GM10266 (cell line): ENCODE measurements at regions not wholly inside any gene's neighbourhood (a gene's known extent, or its start where the extent isn't known, plus 50 kb on each side); places are given as distances from the start of the nearest gene placed in this dataset.
"Not testable (repeated sequence)": the region's sequence is repeated elsewhere in the genome, so short reads cannot be mapped to it uniquely, and the experiment has no call there.

ENCODE experiments used
- DNase-seq: peaks from one replicate; pipeline ENCODE4 v3.0.0; 2012; ENCODE audit errors: extremely low spot score
- TF ChIP-seq, protein P1 (sequence below): IDR thresholded peaks from 2 replicates; pipeline ENCODE4 v1.5.1; 2012; ENCODE audit warnings: mild to moderate bottlenecking, low read depth; ENCODE audit not compliant: control insufficient read depth, insufficient read depth; ENCODE audit errors: missing control alignments

DNA sequence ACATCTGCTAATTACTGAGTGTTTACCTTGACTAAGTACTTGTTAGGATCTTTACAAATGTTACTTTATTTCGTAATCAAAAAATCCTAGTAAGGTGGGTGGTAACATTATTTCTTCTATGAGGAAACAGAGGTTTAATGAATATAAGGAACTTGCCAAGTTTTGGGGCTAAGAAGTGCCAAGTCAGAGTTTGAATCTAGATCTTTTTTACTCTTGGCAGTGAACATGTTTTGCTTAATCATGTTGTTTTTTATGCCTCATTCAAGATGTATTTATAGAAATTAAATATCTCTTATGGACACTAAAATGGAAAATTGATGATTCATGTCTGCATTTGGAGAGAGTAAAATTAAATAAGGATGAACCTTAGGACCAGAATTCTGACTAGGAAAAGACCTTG is 393.7 kb downstream of the UTRN start:
- no peak for DNase-seq
- TF ChIP-seq, protein P1, sequence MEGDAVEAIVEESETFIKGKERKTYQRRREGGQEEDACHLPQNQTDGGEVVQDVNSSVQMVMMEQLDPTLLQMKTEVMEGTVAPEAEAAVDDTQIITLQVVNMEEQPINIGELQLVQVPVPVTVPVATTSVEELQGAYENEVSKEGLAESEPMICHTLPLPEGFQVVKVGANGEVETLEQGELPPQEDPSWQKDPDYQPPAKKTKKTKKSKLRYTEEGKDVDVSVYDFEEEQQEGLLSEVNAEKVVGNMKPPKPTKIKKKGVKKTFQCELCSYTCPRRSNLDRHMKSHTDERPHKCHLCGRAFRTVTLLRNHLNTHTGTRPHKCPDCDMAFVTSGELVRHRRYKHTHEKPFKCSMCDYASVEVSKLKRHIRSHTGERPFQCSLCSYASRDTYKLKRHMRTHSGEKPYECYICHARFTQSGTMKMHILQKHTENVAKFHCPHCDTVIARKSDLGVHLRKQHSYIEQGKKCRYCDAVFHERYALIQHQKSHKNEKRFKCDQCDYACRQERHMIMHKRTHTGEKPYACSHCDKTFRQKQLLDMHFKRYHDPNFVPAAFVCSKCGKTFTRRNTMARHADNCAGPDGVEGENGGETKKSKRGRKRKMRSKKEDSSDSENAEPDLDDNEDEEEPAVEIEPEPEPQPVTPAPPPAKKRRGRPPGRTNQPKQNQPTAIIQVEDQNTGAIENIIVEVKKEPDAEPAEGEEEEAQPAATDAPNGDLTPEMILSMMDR = no peak

- TF ChIP-seq, protein P1 = no peak
- DNase-seq = no peak
Observed at GRCh38 chr6:144681334-144681733, 396.2 kb downstream of the UTRN start.

- no peak for DNase-seq
- TF ChIP-seq, protein P1 = no peak
Observed at GRCh38 chr6:144683216-144684070, 398.3 kb downstream of the UTRN start.

DNA sequence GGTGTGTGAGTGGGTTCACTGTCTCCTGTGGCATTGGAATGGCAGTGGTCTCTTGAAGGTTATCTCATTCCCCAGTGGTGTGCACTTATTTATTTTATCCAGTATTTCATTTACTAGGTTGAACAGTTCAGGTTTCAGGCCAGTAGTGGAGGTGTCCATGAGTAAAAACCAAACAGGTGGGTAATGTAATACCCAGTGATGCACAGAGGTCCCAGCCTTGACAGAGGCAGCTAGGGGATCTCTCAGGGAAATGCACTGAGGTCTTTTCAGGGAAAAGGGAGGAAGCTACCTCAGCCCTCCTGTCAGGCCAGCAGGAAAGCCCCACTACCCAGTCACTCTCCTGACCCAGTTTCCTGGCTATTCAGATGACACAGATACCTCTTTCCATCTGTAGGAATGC is 403.6 kb downstream of the UTRN start:
- DNase-seq = no peak
- TF ChIP-seq, protein P1 = no peak

DNA sequence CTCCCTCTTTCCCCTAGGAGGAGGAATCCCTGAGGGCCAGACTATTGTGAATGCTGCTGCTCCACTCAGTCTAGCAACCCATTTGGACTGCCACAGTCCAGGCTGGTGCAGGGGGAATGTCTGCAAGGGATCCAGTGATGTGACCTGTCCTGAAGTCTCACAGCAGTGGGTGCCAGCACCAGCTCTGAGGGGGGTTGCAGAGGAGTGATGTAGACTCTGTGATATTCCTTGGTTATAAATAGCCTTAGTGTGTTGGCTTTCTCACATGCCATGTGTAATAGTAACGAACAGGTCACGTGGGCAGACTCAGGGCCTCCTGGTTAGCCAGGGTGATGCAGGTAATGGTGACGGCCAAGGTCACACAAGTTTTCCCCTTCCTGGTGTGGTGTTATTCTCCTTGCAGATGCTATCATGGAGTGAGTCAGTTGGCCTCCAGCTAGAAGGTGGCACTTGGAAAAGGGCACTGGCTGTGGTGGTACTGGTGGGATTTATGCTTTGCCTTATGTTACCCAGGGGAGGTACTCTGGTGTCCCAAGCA is 404.4 kb downstream of the UTRN start:
- TF ChIP-seq, protein P1 = no peak
- no peak for DNase-seq

DNA sequence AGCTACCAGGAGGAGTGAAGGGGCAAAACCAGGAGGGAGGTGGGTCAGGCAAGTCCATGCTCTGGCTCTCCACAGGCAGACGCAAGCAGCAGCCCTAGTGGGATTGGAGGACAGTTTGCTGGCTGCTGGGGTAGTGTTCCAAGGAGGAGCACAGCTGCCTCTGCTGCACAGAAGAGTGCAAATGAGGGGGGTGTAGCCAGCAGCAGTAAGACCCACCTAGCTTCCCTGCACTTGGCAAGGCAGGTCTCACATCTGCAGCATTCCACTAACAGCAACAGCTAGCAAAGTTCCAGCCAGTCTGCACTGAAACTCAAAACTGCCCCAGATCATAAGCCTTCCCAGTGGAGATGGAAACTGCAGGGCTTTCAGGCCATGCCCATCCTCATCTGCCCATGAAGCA is 405.0 kb downstream of the UTRN start:
- DNase-seq = no peak
- TF ChIP-seq, protein P1 = no peak

GRCh38 chr6:144690666-144691065 is 405.5 kb downstream of the UTRN start:
- TF ChIP-seq, protein P1 = no peak
- DNase-seq = no peak

GRCh38 chr6:144692050-144692449 is 406.9 kb downstream of the UTRN start:
- not testable (repeated sequence) for DNase-seq
